CD4-positive, alpha-beta T cell treated with Interleukin-12 subunit alpha and Interleukin-12 subunit beta, for 1 hour (primary cell): ENCODE measurements at regions not wholly inside any gene's neighbourhood (a gene's known extent, or its start where the extent isn't known, plus 50 kb on each side); places are given as distances from the start of the nearest gene placed in this dataset.

Experiments
- DNase-seq: peaks from one replicate; pipeline ENCODE4 v3.0.0-alpha.2; 2020

- DNase-seq: no peak
Observed at GRCh38 chr10:4775808-4776207, 50.2 kb upstream of the AKR1E2 start.

DNA sequence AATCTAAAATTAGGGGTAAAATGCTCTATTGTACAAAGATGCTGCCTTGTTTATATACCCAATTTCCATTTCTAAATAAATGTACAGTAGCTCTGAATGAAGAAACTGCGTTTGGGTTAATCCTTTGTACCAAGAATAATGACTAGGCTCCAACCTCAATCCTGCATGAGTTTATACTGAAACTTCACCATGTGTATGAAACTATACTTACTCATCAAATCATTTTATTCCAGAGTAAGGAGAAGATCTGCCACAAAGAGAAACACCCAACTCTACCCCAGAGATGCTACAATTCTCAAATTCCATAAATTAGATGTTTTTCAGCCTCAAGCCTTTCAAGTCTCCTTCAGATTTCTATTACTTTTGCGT is 53.8 kb upstream of the AKR1E2 start:
- DNase-seq: no peak

DNA sequence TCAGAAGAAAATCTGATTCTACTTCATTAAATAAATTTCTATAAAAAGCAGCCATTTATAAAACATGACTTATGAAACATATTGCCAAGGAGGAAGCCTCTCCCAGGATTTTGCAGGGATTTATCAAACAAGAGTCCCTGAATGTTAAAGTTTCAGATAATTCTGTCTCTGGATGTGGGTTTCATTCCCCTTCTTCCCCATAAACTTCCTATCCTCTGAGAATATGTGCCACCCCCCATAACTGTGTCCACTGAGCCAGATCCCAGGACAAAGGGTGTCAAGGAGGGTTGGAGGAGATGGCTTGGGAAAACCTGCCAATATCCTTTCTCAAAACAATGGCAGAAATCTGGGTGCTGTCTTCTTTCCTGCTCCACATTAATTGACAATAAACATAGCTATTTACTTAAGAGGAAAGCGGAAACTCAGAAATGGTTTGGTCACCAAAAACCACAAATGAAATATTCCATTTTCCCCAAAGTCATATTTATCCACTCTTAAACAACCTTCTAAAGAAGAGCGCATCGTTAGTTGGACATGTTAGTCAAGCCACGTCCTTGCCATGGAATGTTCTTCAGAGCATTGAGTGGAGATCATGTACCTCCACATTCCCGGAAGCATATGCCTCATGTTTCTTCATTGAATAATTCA is 54.3 kb upstream of the AKR1E2 start:
- DNase-seq: no peak

- DNase-seq: no peak
Observed at GRCh38 chr10:4770801-4771553, 55.0 kb upstream of the AKR1E2 start.

GRCh38 chr10:4768416-4768815 is 57.6 kb upstream of the AKR1E2 start:
- DNase-seq: no peak

GRCh38 chr10:4767033-4767814 is 58.8 kb upstream of the AKR1E2 start:
- DNase-seq: peak; percentile 27

- DNase-seq: no peak
Observed at GRCh38 chr10:4766454-4766853, 59.6 kb upstream of the AKR1E2 start.

DNA sequence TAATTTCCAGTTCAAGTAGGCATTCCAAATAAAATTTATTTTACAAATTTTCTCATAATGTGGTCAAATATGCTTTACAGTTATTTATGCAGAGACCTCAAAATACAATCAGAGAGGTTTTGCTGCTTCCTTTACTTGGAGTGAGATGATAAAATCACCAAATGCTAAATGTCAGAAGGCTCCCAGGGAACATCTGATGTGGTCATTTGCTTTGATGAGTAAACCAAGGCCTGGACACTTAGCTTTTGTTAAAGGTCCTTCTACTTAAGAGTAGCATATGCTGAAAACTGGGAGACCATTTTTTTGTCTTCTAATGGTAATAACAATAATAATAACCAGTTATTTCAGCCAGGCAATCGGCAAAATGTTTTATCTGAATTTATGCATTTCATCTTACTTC is 60.6 kb upstream of the AKR1E2 start:
- no peak for DNase-seq

DNA sequence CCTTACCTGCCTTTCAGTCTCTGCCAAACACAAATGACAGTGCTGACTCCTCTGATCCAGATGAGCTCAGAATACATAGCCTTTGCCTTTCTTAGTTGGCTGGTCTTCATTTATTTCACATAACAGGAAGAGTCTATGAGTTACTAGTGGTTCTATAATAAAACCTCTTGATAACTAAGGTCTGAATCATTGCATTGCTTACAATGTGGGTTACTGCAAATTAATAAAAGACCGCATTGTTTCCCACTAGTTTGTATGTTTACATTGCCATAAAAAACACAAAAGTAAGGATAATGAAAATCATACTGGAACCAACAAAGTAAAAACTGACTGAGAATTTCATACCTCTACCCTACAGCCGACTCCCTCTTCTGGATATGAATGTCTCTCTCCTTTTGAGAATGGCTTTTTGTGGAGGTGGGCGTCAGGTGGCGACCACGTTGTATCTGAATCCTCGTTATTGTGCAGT is 62.0 kb upstream of the AKR1E2 start:
- DNase-seq: no peak

DNA sequence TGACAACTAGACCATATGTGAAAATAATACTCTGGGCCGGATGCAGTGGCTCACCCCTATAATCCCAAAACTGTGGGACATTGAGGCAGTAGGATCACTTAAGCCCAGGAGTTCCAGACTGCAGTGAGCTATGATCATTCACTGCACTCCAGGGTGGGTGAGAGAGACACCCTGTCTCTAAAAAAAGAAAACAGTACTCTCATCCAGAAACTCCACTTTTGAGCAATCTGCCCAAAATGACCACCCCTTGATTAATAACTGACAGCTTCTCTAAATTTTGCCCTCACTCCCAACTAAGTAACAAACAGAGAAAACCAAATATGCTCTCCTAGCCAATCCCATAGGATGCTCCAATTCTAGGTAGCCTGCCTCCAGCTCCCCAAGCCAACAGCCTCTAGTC is 62.5 kb upstream of the AKR1E2 start:
- DNase-seq: no peak

DNA sequence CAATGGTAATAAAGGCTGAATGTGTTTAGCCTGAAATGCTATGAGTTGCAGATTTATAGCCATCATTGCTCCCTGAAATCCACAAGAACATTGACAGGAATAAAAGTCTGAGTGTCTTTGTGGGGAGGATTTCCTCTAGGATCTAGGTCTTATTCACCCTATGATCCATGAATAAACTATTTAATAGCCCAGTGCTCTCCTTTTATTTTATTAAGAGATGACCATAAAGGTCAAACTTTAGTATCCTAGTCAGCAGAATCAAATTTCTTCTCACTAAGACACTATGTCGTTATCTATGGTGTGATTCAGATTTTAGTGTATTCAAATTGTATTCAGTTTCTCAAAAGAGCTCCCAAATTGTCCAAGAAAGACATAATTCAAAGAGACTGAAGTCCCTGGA is 67.8 kb upstream of the AKR1E2 start:
- no peak for DNase-seq

GRCh38 chr10:4755286-4755989 is 70.6 kb upstream of the AKR1E2 start:
- no peak for DNase-seq

DNA sequence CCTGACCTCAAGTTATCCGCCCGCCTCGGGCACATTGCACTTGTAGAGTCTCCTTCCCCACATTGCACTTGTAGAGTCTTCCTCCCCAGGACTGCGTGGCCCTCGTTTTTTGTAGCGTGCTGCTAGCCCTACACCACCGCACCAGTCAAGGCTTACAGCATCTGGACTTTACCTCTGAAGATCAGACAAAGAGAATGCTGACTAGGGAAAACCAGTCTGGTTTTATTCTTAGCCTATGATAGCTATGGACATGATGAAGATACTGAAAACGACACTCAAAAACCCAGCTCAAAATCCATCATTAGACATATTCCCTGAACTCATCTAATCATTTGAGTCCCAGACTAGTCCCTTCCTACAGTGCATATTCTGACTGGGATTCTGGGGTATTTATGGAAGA is 71.9 kb upstream of the AKR1E2 start:
- no peak for DNase-seq

- no peak for DNase-seq
Observed at GRCh38 chr10:4751211-4751610, 74.8 kb upstream of the AKR1E2 start.

- DNase-seq: no peak
Observed at GRCh38 chr10:4749271-4749574, 76.8 kb upstream of the AKR1E2 start.

- no peak for DNase-seq
Observed at GRCh38 chr10:4748491-4749270, 77.3 kb upstream of the AKR1E2 start.

DNA sequence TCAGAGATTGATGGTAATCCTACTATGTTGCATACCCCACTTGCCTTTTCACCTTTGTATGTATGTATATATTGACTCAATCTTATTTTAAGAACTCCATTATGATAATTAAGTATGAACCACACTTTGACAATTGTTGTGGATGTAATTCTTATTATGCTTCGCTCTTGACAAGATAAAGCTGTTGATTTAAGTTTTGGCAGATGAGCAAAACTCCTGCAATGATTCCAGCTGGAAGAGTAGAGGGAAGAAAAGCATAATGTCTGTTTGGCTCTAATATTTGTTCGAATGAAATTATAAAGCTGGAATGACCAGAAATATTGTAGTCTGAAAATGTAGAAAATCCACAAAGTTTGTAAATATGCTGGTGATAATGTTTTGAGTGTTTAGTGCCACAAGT is 83.8 kb upstream of the AKR1E2 start:
- no peak for DNase-seq

DNA sequence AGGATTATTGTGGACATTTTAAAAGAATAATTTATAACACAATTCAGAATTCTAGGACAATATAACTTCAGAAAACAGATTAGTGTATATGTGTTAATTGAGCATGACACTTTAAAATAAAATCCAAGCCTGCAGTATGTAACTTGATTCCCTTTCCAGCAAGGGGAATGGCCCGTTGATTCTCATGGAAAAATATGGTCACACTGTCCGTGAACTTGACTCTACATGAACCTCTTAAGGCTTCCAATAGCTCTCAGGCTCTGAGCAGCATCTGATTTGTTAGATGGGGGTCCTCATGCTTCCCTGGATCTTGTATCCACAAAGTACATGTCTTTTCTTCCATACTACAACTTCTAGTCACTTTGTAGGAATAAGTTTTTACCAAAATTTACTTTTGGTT is 85.5 kb upstream of the AKR1E2 start:
- DNase-seq: no peak

DNA sequence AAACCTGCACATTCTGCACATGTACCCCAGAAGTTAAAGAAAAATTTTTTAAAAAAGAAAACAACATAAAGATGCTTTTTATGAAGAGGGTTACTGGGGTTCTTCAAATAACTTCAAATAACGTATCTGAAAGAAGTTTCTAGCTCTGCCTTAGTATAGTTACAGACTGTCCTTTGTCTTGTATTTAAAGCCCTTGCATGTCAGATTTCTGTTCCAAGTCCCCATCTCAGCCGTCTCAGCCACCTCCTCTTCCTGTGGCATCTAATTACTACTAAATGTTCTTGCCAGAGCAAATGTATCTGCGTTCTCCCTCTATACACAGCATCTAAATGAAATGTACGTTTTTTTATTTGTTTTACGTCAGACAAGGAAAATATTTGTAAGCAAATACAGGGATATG is 89.4 kb upstream of the AKR1E2 start:
- DNase-seq: no peak

GRCh38 chr10:4736183-4736582 is 89.8 kb upstream of the AKR1E2 start:
- no peak for DNase-seq

DNA sequence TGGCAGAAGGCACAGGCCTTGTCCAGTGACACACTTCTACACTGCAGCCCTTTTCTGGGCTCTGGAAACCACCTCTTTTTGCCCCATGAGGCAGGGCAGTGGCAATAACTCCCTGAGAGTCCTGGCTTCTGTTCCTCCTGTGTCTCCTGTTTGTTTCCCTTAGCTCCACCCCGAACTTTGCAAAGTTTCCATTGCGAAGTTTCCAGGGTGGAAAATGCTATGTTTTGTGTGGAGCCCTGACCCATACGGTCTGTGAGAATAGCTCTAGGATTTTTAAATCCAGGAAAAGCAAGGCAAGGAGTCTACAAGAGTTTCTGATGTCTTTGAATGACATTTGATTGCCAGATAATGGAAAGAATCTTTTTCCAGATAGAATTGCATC is 92.2 kb upstream of the AKR1E2 start:
- no peak for DNase-seq

GRCh38 chr10:4733150-4733842 is 92.7 kb upstream of the AKR1E2 start:
- no peak for DNase-seq
